A204.1 (cell line): ENCODE measurements at regions not wholly inside any gene's neighbourhood (a gene's known extent, or its start where the extent isn't known, plus 50 kb on each side); places are given as distances from the start of the nearest gene placed in this dataset.
"Not testable (repeated sequence)": the region's sequence is repeated elsewhere in the genome, so short reads cannot be mapped to it uniquely, and the experiment has no call there.

Experiments used
- FAIRE-seq: peaks from 2 replicates; lab custom pipeline; 2012; peaks lifted over from hg19 to GRCh38; lab: Jason Lieb, UNC

DNA sequence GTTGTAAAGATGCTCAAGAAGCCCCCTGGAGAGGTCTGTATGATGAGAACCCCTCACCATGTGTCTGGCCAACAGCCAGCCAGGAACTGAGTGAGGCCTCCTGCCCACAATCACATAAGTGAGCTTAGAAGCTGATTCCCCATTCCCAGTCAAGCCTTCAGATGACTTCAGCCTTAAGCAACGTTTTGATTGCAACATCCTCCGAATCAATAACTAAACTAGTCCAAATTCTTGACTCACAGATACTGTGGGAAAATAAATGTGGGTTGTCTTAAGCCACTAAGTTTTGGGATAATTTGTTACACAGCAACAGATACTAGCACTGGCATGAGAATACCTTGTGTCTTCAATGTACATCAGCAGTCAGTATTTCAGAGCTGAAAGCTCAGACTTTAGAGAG lies 54.5 kb upstream of the HS3ST4 start:
- FAIRE-seq = no peak

DNA sequence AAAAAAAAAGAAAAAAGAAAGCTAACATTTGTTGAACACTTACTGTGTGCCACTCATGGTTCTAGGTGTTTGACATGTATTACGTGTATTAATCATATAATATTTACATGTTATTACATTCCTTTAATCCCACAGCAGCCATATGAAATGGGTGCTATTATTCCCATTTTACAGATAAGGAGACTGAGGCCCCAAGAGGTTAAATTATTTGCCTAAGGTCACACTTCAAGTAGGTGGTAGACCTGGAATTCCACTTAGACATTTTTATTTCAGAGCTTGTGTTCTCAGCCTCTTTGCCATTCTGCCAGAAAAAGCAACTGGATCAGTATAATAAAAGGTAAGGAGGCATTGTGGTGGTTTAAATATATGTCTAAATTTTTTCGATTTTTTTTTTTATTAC lies 55.1 kb upstream of the HS3ST4 start:
- no peak for FAIRE-seq

DNA sequence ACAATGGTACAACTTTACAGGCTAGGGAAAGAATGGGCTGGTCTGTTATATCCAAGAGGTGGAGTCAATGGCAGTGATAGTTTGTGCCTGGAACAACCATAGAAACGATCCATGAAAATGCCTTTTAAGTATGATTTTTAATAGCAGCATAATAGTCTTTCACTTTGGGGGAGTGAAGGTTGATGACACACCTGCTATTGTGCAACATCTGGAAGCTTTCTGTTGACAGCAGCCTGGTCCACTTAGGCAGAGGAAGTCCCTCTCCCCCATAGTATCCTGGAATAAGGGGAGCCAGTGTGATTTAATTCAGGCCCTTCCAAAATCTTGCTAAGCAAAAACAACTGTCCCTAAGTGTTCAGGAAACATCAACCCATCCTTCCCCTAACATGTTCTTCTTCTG lies 56.3 kb upstream of the HS3ST4 start:
- no peak for FAIRE-seq

DNA sequence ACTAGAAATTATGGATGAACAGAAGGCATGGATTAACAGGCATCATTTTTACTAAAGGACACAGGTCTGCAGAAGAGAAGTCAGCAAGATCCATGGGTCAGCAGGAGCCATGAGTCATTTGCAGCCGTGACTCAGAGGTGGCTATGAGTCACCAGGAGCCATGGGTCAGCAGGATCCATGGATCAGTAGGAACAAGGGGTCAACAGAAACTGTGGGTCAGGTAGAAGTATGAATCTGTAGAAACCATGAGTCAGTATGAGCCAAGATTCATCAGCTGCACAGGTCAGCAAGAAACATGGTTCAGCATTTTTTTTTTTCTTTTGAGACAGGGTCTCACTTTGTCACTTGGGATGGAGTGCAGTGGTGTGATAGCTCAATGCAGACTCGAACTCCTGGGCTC lies 58.2 kb upstream of the HS3ST4 start:
- FAIRE-seq = no peak

DNA sequence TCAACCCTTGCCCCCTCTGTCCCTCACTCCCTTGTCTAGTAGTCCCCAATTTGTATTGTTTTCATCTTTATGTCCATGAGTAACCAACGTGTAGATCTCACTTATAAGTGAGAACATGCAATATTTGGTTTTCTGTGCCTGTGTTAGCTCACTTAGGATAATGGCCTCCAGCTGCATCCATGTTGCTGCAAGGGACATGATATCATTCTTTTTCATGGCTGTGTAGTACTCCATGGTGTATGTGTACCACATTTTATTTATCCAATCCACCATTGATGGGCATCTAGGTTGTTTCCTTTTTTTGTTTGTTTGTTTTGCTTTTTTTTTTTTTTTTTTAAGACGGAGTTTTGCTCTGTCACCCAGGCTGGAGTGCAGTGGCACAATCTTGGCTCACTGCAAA lies 63.0 kb upstream of the HS3ST4 start:
- no peak for FAIRE-seq

DNA sequence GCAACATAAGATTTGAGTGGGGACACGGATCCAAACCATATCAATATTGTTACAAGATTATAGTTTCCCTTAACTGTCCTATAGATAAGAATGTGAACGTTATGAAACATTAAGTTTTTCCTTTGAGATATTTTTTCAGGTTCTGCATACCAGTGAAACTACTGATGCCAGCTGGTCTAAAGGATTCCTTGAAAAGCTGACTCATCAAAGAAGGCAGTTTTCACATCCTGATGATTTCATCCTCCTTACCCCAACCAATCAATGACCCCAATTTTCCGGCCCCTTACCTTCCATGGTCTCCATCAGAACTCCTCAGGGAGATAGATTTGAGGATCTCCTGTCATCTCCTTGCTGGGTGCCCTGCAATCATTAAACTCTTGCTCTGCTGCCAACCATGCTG lies 64.1 kb upstream of the HS3ST4 start:
- FAIRE-seq = no peak

DNA sequence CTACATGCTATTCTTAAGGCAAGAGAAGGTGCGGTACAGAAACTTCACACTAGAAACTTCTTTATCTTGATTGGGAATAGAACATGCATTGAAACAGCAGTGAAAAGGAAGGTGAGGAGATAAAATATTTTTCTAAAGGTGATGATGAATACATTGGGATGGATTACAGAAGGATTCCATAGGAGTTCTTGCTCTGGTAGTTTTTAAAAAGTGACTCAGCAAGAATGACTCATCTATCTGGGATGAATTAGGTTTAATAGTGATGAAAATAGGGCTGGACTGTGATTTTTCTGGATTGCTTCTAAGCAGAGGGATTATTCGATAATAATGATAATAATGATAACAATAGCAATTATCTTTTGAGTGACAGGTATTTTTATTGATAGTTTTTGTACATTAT lies 65.6 kb upstream of the HS3ST4 start:
- FAIRE-seq = no peak

DNA sequence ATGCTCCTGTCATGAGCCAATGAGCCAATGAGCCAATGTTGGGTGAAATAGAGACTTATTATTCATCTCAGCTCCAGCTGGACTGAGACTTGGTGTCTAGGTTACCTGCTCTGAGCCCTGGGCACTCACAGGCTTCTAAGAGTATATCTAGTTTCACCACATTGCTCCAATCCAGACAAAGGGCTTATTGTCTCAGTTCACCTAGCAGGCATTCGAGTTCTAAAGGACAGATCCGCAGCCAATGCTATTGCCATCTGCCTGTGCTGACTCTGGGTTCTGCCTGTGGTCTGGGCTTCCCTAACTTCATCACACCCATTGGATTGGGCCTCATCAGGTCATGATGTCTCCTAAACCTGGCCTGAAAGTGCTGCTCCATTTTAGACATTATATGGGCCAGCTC lies 66.1 kb upstream of the HS3ST4 start:
- no peak for FAIRE-seq

DNA sequence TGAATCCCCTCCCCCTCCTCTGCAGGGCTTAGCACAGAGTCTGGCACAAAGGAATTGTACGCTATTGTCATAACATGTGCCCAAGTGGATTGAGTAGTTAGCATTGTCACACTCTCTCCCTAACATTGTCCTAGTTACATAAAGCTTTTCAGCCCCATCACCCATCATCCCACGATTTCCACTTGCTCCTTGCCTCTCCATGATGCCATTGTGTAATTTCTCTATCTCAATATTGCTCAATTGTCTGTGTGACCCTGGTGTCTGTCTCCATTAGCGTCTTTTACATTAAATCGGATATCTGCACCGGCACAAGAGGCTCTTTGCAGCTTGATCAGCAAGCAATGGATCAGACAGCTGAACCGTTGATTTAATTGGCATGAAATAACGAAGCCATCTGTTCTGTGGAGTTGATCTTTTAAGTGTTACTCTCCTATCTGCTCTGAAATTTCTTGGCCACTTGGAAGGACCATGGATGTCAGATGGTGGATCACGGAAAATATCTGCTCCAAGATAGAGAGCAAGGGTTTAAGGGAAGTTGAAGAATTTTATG lies 77.0 kb upstream of the HS3ST4 start:
- no peak for FAIRE-seq

DNA sequence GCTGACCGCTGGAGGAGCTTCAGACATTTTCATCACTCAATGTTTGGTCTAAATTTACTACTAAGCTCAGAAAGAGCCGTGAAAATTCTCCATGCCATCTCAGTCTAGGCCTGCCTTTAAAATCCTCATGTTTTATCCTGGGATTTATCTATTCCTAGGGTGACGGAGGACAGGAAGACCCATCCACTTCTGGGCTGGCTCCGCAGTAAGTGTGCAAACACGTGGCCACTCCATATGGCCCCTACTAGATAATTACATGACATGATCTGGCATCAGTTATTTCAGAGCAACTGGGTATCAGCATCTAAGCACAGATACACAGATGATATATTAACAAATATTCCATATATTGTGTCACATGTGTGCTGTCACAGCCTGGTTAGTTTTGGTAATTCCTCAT lies 77.8 kb upstream of the HS3ST4 start:
- FAIRE-seq = no peak

DNA sequence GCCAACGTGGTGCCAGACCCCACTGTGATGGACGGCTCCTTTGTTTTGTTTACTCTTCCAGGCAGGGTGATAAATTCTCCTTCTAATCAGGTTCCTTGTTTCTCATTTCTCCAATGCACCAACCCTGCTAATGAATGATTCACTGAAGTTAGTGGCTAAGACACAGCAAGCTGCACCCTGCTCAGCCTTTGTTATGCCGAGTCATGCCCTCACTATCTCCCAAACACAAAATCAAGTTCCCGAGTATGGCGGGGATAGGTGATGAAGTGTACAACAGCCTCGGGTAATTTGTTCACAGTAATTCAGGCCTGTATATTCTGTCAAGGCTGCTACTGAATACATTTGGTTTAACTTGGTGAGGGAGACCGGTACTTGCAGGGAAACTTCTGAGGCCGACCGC lies 83.8 kb upstream of the HS3ST4 start:
- no peak for FAIRE-seq

DNA sequence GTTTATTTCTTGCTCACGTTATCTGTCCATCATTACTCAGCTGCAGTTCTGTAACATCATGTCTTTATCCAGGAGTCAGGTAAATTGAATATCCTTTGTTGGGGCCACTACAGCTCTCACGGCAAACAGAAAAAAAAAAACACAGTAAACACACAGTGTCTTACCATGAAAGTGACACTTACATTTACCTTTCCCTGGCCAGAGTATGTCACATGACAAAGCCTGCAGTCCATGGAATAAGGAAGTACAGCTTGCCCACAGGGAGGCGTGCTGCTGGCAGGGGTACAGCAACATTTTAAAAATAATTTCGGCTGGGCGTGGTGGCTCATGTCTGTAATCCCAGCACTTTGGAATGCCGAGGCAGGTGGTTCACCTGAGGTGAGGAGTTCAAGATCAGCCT lies 85.7 kb upstream of the HS3ST4 start:
- no peak for FAIRE-seq

DNA sequence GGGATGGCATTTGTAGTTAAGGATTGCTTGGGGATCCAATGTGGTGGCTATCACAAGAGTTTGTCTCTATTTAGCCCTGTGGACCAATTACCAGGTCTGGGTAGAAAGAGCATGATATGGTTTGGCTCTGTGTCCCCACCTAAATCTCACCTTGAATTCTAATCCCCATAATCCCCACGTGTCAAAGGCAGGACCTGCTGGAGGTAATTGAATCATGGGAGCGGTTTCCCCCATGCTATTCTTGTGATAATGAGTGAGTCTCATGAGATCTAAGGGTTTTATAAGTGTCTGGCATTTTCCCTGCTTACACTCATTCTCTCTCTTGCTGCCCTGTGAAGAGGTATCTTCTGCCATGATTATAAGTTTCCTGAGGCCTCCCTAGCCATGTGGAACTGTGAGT lies 86.4 kb upstream of the HS3ST4 start:
- no peak for FAIRE-seq

DNA sequence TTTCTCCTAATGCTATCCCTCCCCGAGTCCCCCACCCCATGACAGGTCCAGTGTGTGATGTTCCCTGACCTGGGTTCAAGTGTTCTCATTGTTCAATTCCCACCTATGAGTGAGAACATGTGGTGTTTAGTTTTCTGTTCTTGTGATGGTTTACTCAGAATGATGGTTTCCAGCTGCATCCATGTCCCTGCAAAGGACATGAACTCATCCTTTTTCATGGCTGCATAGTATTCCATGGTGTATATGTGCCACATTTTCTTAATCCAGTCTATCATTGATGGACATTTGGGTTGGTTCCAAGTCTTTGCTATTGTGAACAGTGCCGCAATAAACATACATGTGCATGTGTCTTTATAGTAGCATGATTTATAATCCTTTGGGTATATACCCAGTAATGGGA lies 90.5 kb upstream of the HS3ST4 start:
- FAIRE-seq = not testable (repeated sequence)

DNA sequence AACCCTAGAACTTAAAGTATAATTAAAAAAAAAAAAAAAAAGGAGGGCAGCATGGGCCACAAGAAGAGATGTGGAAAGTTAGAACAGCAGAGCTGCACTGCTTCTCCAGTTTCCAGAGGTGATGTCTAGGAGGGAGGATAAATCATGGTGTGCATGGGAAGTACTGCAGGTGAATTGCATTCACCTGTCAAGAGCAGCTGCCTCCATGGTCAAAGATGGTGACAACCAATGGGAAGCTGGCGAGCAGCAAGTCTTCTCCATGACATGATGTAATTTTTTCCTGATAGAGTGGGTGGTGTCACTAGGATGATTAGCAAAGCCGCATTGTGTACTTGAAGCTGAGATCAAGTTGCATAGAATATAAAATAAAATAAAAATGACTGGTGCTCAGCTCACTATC lies 95.6 kb upstream of the HS3ST4 start:
- no peak for FAIRE-seq

DNA sequence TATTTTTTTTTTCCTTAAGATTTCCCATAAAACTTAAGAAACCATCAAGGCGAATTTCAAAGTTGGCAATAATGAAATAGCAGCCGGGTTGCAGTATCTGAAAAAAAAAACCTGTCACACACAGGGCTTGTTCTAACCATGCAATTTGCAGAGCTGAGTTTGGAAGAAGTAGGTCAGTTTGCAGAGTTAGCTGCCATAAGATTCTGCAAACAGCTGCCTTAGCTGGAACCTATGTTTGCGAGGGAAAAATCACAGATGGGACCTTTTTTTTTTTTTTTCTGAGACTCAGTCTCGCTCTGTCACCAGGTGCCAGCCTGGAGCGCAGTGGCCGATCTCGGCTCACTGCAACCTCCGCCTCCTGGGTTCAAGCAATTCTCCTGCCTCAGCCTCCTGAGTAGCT lies 98.5 kb upstream of the HS3ST4 start:
- no peak for FAIRE-seq

DNA sequence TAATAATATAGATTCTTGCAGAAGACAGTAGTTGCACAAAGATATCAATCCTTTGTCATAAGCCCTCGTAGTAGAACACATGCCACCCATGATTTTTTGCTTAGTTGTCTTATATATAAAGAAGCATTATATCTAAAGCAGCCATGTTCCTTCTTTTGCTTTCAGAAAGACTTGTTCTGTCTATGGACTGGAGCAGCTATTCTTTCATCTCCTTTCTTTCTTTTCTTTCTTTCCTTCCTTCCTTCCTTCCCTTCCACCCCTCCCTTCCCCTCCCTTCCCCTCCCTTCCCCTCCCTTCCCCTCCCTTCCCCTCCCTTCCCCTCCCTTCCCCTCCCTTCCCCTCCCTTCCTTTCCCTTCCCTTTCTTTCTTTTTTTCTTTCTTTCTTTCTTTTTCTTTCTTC lies 104.0 kb upstream of the HS3ST4 start:
- no peak for FAIRE-seq

DNA sequence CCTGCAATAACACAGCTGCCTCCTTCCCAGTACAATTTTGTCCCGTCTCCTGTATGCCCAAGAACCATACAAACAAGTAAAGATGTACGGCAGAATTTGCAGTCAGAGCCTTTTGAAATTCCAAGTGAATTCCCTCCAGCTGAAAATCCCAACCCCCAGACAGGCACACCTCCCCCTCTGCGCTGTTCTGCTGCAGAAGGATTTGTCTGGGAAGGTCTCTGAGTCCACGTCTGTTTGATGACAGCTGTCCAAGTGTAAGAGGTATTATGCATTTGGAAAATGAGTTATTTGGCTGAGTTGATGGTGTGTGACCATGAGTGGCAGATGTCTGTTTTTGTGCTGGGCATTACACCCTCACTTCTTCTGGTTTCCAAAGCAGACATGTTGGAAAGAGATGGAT lies 104.9 kb upstream of the HS3ST4 start:
- FAIRE-seq = no peak

DNA sequence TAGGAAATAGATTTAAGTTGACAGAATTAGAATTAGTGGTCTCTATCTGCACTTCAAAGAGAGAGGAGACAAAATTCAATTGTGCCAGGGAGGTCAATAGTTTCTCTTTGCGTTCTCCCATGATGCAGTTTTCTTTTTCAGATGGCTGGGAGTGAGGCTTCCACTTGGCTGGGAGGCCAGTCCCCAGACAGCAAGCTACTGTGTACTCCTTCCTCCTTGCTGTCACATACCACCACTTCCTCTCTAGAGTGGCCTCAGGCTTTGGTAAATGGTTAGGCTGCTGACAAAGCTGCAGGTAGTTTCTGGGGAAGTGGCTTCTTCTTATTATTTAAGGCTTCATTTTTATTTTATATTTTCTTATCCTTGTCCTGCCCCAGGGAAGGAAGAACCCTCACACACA lies 106.2 kb upstream of the HS3ST4 start:
- no peak for FAIRE-seq

DNA sequence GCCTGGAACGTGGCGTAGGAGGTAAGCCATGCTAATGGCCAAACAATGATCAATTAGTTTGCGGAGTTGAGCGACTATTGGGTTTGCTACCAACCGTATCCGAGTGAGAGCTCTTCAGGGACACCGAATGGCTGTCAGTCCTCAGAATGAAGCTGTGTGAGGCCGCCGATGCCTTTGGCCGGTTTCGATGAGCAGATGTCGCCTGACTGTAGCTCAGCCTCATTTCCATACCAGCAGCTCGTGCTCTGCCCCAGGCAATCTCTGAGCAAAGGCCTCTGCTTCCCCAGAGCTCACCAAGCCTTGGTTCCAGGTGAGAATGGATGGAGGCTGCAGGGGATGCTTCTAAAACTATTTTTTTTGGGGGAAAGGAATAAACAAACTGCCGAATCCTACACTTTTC lies 111.7 kb upstream of the HS3ST4 start:
- FAIRE-seq = no peak

DNA sequence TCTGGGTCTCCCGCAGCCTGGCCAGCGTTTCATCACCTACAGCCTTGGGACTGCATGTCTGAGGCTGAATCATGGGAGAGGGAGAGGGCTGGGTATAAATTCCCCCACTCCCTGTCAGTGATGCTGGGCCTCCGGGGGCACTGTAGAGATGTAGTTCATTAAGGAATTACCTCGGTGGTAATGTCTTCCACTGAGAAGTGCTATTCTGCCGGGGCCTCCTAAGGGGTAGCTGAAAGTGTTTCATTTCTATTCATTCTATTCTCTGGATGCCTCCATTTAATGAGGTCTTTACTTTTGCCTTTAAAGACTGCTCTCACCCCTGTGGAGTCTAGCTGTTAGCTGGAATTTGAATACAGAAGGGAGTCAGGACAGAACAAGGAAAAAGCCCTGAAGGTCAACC lies 116.4 kb upstream of the HS3ST4 start:
- no peak for FAIRE-seq

DNA sequence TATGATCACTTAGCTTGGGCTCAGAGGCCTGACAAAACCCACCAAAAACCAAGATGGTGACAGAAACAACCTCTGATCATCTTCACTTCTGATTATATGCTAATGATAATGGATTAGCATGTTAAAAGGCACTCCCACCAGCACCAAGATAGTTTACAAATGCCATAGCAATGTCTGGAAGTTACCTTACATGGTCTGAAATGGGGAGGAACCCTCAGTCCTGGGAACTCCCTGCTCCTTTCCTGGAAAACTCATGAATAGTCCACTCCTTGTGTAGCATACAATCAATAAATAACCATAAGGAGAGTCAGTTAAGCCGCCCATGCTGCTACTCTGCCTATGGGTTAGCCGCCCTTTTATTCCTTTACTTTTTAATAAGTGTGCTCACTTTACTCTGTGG lies 120.0 kb upstream of the HS3ST4 start:
- FAIRE-seq = no peak

DNA sequence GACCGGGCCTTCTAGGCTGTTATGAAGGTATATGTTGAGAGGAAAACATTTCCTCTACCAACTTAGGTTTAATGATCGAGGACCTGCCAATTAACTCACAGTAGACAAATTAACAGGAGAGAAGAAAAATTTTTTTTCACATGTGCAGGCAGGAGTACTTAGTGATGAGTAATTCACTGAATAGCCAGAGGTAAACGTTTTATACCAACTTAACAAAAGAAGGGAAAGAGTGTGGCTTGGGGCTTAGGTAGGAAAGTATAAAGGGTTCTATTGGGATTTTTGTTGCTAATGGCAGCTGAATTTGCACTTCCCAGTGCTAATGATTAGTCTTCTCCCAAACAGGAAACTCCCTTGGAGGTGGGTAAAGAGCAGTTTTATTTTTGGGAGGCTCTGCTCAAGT lies 121.6 kb upstream of the HS3ST4 start:
- no peak for FAIRE-seq

DNA sequence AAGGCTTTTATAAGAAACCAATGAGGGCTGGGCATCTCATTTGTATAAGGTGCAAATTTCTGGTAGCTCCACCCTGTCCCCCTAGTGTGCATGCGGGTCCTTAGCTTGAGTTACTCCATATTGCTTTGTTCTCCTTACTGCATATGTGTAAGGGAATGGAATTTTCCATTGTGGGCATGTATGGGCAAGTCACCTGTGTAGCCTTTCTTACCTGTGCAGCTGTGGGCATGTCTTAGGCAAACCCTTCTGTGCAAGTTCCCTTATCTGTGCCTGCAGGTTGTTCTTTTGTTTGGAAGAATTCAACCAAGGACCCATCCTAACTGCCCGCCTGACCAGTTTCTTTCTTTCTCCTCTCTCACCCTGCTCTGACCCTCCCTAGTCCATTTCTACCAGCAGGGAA lies 122.8 kb upstream of the HS3ST4 start:
- FAIRE-seq = no peak

DNA sequence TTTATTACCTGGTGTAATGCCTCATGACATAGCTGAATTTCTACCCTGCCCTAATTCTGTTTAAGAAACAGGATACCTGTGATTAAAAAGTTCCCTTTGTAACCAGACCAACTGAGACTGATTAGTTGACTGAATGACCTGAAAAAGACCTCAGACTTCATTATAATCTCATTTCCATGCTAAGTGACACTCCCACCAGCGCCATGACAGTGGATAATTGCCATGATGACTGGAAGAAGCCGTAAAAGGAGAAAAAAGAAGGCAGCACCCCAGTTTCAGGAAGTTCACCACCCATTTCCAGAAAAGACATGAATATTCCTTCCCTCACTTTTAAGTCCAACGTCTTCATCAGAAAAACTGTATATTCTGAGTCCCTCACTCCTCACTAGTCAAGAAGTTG lies 125.6 kb upstream of the HS3ST4 start:
- FAIRE-seq = no peak

DNA sequence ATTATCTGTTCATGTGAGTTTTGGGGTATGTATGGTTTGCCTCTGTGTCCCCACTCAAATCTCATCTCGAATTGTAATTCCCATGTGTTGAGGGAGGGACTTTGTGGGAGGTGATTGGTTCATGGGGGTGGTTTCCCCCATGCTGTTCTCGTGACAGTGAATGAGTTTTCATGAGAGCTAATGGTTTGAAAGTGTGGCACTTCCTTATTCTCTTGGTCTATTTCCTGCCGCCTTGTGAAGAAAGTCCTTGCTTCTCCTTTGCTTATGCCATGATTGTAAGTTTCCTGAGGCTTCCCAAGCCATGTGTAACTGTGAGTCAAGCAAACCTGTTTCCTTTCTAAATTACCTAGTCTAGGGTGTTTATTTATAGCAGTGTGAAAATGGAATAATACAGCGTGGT lies 128.1 kb upstream of the HS3ST4 start:
- no peak for FAIRE-seq
